ENCODE measurements at regions not wholly inside any gene's neighbourhood (a gene's known extent, or its start where the extent isn't known, plus 50 kb on each side); places are given as distances from the start of the nearest gene placed in this dataset.

DNA sequence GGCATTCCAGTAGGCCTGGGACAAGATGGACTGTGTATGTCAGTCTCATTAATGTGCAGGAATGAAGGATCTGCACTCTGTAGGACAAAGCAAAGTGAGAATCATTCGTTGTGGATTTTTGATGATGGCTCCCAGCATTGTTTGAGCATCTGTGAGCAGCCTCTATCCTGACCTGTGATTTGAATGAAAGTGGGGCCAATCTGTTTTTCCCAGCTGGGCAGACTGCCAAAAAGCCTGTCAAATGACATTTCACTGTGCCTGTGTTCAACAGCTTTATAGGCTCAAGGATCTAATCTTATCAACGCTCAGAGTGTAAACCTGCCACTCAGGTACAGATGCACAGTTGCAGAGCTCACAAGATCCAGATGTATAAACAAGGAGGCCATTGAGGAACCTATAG, 86.7 kb upstream of the SYNDIG1 start:
- in situ Hi-C loops (cut with MboI): no loop called here
- Histone ChIP-seq H3K4me2 (ENCODE audit: insufficient read depth, low read length) (no peak overlapping the region), H4K20me1 (replicated peaks; ENCODE audit: control insufficient read depth, insufficient read depth, low read length) (no peaks in the 10 kb centered on the region), H3K4me3 (no peak overlapping the region), H2AFZ (ENCODE audit: low read depth, low read length) (no peak overlapping the region), H3K9ac (ENCODE audit: insufficient read depth in 1 of 2, low read depth in 2 of 2, low read length in 2 of 2) (no peak overlapping the region), H3K9me3 (replicated peaks; ENCODE audit: control insufficient read depth, insufficient read depth, low read depth, low read length) (no peaks in the 10 kb centered on the region), H3K79me2 (ENCODE audit: control insufficient read depth, insufficient read depth, low read length) (no peaks in the 10 kb centered on the region), H3K27ac (ENCODE audit: extremely low read depth, low read depth, low read length) (no peak overlapping the region), H3K27me3 (ENCODE audit: control insufficient read depth in 2 of 2, insufficient read depth in 2 of 2, low read length in 2 of 2) (no peaks in the 10 kb centered on the region), H3K9me1 (ENCODE audit: control insufficient read depth, insufficient read depth, low read length) (no peaks in the 10 kb centered on the region), H3K36me3 (ENCODE audit: control insufficient read depth, insufficient read depth, low read length) (no peaks in the 10 kb centered on the region), H3K4me1 (replicated peaks in 1 of 2; ENCODE audit: control insufficient read depth in 2 of 2, insufficient read depth in 2 of 2, low read length in 2 of 2) (no peaks in the 10 kb centered on the region)
- 0% methylated on average over 2 of the region's 2 CpGs for WGBS (ENCODE audit: insufficient coverage, low coverage, missing lambda C conversion rate)
- DNase-seq (ENCODE audit: extremely low read depth in 1 of 4, low spot score in 3 of 4) (no peak), ATAC-seq (no peak), FAIRE-seq (no peak)
- BruUV-seq (replicated peaks): no TSS peak
- POLR2A ChIA-PET: no interaction called here
- TF ChIP-seq TAF9B (IDR thresholded peaks at IDR 0.05; ENCODE audit: partially characterized antibody) (no peak), ATF1 (CRISPR knock-in tag; IDR thresholded peaks at IDR 0.05) (no peak), ATF1 (tag; IDR thresholded peaks at IDR 0.05) (no peak), SOX6 (IDR thresholded peaks at IDR 0.05) (no peak), TBL1XR1 (IDR thresholded peaks at IDR 0.05; ENCODE audit: low read length in 2 of 2) (no peak), SRSF1 (IDR thresholded peaks at IDR 0.05; ENCODE audit: low read depth, low read length) (no peak), CREBBP (IDR thresholded peaks at IDR 0.05; ENCODE audit: low read depth, low read length) (no peak), E2F5 (CRISPR knock-in tag; IDR thresholded peaks at IDR 0.05) (no peak), ZNF24 (IDR thresholded peaks at IDR 0.05) (no peak), PML (IDR thresholded peaks at IDR 0.05; ENCODE audit: low read length) (no peak), TAL1 (IDR thresholded peaks at IDR 0.05) (no peak), NELFE (IDR thresholded peaks at IDR 0.05; ENCODE audit: insufficient read depth, insufficient read length) (no peak), ZNF311 (CRISPR knock-in tag; IDR thresholded peaks at IDR 0.05) (no peak)
- TF ChIP-seq, protein P1, sequence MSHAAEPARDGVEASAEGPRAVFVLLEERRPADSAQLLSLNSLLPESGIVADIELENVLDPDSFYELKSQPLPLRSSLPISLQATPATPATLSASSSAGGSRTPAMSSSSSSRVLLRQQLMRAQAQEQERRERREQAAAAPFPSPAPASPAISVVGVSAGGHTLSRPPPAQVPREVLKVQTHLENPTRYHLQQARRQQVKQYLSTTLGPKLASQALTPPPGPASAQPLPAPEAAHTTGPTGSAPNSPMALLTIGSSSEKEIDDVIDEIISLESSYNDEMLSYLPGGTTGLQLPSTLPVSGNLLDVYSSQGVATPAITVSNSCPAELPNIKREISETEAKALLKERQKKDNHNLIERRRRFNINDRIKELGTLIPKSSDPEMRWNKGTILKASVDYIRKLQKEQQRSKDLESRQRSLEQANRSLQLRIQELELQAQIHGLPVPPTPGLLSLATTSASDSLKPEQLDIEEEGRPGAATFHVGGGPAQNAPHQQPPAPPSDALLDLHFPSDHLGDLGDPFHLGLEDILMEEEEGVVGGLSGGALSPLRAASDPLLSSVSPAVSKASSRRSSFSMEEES (CRISPR knock-in tag; IDR thresholded peaks at IDR 0.05): no peak
- TF ChIP-seq, protein P2, sequence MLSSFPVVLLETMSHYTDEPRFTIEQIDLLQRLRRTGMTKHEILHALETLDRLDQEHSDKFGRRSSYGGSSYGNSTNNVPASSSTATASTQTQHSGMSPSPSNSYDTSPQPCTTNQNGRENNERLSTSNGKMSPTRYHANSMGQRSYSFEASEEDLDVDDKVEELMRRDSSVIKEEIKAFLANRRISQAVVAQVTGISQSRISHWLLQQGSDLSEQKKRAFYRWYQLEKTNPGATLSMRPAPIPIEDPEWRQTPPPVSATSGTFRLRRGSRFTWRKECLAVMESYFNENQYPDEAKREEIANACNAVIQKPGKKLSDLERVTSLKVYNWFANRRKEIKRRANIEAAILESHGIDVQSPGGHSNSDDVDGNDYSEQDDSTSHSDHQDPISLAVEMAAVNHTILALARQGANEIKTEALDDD (IDR thresholded peaks at IDR 0.05): no peak
- CTCF ChIA-PET (ENCODE audit: low intra/inter-chr PET ratio): no interaction called here
- intact Hi-C loops (cut with micrococcal nuclease): no loop called here

Measured in K562 (cell line).